Upper lobe of left lung (tissue), 4 donors: ENCODE measurements at regions not wholly inside any gene's neighbourhood (a gene's known extent, or its start where the extent isn't known, plus 50 kb on each side); places are given as distances from the start of the nearest gene placed in this dataset.

Experiments used
- CTCF ChIP-seq, 6 experiments: fragments of 450-650 bp in 4 of 6; fragments of 200-600 bp in 2 of 6; sonication (generic) in 2 of 6; IDR thresholded peaks; one replicate each; pipeline ENCODE4 v1.5.1; 2016 to 2019; ENCODE audit warnings: antibody characterized with exemption in 6 of 6
- POLR2AphosphoS5 ChIP-seq, 2 donors: sonication (generic); formaldehyde crosslinking; IDR thresholded peaks; one replicate each; pipeline ENCODE4 v1.5.1; 2017; ENCODE audit warnings: antibody characterized with exemption in 2 of 2

- TF ChIP-seq CTCF (IDR thresholded peaks at IDR 0.05) (no peak), POLR2AphosphoS5 (IDR thresholded peaks at IDR 0.05) (no peak)
Measured at GRCh38 chr15:70153921-70154717, 56.4 kb upstream of the TLE3 start.
